ENCODE measurements at regions not wholly inside any gene's neighbourhood (a gene's known extent, or its start where the extent isn't known, plus 50 kb on each side); places are given as distances from the start of the nearest gene placed in this dataset.
"Not testable (repeated sequence)": the region's sequence is repeated elsewhere in the genome, so short reads cannot be mapped to it uniquely, and the experiment has no call there.

DNA sequence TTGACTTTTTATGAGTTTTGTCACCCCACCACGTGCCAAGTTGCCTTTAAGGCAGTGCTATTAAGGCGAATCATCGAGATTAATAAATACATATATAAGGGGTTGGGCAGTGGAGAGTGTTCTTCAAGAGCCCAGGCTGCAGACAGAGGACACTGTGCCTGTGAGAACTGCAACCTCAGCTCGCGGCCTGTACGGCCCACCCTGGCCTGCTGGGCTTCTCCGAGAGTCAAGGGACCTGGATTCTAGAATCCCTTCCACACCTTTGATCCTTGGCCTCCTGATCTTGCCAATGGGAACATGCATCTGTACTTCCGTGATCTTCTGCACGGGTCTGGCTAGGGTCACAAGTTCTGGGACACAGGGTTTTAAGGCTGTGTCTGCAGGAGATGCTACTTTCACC, 54.5 kb downstream of the IRX5 start:
- ATAC-seq = no peak

DNA sequence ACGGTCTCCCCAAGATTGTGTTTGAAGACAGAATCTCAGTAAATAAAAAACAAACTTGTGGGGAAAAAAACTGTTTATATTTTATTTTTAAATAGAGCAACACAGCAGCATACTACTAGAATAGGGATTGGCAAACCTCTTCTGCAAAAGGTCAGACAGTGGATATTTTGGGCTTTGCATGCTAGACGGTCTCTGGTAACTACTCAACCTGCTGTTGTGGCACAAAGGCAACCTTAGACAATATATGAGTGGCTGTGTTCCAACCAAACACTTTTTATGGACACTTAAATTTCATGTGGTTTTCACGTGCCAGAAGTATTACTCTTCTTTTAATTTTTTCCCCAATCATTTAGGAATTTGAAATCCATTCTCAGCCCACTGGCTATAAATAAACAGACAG, 55.0 kb downstream of the IRX5 start:
- no peak for ATAC-seq

DNA sequence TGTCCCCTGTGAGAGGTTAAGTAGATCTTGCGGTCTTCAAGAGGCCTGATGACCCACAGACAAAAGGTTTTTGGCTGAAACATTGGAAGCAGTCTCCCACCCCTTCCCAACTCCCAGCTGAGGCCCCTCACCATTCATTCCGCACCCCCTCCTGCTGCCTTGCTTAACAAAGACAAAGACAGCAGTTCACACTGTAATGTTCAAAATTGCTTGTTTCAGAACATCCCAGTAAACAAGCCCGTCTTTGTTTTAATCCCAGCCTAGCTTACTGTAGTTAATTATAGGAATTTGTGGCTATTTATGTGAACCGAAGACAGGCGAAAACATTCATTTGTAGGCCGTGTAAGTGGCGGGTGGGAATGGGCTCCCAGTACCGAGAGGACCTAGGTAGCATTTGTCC, 55.7 kb downstream of the IRX5 start:
- no peak for ATAC-seq

DNA sequence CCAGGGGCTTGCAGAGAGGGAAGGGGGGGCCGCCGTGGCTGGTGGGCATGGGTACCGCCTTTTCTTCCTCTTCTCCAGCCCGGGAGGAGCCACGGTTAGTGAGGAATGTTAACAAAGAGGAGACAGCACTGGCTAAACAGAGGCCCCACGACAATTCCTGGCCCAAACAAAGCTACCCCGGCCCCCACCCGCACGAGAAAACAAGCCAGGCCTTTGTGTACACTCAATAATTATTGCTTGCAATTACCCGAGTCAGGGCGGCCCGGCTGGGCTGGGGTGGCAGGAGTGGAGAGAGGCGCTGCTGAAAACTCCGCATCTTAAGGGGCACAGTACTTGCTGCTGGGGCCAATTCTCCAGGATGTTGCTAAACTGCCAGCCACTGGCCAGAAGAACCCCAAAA, 56.4 kb downstream of the IRX5 start:
- ATAC-seq = no peak

DNA sequence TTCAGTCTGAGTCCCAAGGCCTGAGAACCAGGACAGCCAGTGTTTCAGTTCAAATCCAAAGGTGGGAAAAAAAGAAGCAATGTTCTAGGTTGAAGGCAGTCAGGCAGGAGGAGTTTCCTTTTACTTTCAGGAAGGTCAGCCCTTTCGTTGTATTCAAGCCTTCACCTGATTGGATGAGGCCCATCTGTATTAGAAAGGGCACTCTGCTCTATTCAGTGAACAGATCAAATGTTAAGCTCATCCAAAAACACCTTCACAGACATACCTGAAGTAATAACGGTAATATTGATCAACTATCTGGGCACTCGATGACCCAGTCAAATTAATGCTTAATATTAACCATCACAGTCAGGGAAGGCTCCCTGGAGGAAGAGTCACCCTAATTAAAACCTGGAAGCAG, 60.9 kb downstream of the IRX5 start:
- no peak for ATAC-seq

DNA sequence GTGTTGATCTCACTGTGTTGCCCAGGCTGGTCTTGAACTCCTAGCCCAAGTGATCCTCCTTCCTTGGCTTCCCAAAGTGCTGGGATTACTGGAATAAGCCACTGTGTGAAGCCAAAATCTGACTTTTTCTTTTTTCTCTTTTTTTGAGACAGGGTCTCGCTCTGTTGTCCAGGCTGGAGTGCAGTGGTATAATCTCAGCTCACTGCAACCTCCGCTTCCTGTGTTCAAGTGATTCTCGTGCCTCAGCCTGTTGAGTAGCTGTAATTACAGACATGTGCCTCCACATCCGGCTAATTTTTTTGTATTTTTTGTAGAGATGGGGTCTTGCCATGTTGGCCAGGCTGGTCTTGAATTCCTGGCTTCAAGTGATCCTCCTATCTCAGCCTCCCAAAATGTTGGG, 61.3 kb downstream of the IRX5 start:
- ATAC-seq = not testable (repeated sequence)

DNA sequence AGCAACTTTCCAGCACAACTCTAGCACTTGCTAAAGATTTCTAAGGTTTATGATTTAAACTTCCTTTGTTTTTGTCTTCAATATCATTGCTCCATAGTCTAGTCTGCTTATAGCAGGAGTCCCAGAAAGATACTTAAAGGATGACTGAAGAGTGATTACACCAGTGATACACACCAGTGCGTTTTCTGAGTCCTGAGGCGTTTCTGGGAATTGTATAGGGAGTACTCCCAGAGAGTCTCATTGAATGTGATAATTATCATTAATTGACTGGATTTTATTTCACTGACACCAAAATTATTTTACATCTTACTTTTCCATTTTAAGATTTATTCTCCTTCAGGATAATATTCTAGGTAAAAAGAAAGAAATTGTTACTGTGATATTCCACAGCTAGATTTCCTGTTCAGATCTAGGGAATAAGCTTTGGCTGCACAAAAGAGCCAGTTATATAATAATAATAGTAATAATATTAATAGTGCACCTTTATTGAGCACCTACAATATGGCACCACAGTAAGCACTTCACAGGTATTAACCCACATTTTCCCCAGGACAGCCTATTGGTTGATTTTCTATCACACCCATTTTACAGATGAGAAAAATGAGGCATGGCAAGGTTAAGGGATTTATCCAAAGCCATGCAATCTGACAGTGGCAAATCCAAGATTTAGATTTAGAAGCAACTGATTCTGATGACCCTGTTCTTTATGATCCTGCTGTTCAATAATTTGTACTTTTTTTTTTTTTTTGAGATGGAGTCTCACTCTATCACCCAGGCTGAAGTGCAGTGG, 62.6 kb downstream of the IRX5 start:
- no peak for ATAC-seq

DNA sequence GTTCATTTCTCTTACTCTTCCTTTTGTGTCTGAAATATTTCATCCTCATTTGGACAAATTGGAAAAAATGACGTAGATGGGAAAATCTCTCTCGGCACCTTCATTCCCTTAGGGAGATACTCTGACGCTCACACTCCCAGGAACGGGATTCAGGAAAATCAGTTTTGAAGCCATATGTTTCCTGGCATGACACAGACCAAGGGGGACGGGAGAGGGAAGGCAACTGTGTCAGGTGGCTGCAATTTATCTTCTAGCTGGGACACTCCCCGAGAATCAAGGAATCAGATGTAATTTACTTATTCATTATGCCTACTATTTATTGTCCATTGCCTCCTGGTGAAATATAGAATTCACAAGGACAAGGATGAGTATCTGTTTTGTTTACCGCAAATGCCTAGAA, 65.5 kb downstream of the IRX5 start:
- ATAC-seq = no peak

DNA sequence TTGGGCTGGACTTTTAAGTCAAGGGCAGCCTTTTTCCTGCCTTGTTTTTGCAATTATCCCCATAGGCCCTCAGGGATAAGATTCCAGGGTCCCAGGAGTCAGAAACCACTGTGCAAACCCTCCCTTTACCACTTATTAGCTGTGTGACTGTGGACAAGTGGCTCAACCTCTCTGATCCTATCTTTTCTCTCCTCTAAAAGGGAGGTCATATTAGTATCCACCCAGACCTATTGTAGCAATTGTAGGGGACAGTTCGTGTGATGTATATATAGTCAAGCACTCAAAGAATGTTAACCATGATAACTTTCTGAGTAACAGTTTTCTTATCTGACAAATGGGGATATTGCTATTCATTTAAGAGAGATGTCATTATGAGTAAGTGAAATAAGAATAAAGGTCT, 68.2 kb downstream of the IRX5 start:
- no peak for ATAC-seq

DNA sequence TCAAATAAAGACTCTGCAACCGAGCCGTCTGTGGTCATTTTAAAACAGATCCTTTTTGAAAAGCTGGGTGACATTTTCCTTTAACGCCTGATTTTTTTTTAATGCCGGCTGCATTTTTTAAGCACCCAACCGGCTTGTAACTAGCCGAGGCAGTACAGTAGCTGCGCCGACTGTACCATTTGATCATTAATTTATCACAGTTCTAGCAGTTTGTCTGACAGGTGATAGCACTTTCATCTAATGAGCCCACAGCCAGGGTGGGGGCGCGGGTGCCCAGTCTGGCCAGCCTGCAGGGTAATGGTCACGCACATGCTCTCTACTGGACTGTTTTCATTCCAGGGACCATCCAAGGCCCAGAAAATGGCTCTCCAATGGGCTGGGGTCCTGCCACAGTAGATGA, 68.8 kb downstream of the IRX5 start:
- ATAC-seq = no peak

DNA sequence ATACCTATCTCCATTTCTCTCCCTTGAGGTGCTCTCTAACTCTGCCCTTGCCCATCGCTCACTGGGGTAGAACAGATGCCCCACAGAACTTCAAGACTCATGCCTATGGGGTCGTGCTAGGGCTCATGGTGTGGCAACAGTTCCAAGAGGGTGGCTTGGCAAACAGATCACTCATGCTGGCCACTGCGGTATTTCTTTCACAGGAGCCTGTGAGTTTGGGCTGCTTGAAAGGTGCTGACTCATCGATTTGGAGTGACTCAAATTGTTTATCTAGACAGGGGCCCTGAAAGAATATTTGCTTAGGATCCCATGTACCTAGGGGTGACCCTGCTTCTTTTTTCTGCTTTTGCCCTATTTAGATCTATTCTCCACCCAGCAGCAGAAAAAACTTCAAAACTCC, 69.9 kb downstream of the IRX5 start:
- no peak for ATAC-seq

DNA sequence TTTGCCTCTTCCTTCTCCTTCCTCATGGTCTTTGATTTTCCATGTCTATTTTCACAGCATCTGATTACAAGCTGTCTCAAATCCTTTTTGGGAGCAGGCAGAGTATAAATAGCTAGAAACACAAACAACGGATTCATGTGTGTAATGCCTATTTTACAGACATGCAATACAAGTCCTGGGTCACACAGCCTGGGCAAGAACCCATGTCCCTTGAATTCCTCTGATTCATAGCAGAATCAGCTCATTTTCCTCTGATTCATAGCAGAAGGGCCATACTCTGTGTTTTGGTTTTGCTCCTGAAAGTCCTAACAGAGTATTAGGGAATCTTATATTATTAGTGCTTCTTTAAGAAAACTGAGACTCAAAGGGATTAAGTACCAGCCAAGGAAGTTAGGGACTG, 71.3 kb downstream of the IRX5 start:
- no peak for ATAC-seq

DNA sequence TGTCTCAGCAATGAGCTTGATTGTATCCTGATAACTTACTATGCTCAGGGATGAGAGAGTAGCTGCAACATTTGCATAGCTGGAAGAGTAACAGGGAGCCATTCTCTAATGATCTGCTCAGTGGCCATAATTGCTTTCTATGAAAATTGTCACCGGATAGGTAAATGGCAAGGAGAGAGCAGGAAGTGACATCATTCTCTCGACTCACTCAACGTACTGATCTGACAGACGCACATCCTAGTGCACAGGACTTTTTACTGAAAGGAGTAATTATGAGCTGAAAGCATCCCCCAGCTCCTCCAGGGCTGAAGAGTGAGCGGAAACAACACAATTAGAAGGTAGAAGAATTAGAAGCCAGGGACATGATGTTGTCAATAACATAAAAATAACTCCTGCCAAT, 71.8 kb downstream of the IRX5 start:
- ATAC-seq = no peak

DNA sequence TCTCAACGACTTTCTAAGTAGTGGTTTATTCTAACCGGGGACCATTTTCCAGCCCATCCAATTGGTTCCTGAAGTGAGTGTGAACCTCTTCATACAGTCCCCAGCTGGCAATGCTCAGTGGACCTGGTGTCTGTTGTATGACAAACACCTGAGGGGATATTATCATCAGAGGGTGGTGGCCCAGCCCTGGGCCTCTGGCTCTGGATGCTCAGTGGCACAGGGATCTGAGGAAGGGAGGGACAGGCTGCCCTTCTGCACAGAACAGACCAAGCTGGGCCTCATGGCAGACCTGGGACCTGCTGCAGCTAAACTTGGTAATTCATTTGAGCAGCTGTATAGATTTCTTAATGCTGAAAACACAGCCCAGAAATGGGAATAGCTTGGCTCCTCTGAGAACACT, 72.6 kb downstream of the IRX5 start:
- ATAC-seq = no peak

DNA sequence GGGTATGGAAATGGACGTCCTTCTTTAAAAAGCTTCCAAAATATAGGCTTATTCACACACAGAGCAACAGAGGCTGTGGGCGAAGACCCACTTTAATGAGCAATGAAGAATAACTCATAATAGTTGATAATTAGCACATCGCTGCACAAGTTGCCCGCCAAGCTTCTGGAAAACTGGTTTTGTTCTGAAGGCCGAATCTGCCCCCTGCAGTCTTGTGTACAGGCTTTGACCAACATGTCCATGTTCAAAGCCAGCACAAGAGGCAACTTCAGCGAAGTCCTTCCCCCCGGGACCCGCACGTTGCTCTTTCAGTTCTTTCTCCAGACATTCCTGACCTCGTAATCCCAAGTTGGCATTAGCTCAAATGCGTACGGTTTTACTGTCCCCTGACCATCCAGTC, 73.3 kb downstream of the IRX5 start:
- no peak for ATAC-seq

DNA sequence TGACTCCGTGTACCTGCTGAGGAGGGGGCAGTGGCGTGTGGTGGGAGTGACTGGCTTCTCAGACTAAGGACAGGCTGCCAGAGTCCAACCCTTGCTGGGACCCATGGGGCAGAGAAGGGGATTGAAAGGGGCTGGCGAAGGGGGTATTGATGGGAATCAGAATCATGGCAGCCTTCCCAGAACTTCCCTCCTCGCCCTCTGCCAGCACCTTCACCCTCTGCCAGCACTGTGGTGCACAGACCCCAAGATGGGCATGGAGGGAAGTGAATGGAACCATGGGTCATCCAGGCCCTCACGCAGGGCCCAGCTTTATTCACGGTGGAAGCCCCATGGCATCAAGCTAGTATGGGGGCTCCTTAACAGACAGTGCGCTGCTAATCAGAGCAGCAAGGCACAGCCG, 76.8 kb downstream of the IRX5 start:
- no peak for ATAC-seq

DNA sequence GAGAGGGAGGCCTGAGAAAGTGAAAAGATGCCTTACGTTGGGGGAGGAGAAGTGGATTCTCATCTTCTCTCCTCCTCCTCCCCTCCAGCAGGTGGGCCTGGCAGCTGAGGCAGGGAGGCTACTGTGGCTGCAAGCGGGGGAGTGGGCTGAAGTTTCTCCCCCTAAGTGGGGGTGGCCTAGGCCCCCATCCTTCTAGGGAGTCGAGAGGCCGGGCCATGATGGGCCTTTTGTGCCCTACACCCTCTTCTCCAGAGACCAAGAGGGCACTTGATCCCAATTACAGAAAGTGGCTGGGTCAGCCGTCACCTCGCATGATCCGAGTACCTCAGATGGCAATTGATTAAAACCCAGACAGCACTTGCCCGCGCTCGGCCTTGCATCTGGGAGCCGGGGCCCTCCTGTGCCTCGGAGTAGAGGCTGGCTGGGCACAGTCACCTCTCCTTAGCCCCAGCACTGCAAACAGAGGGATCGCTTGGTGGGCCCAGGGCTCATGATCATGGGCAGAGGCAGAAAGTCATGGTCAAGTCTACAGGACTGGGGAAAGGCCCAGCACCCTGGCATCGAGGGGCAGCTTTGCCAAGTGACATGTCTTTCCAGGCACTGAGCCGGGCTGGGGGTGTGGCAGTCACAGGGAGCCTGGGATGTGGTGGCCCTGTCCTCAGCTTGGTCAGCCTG, 78.3 kb downstream of the IRX5 start:
- ATAC-seq = no peak

DNA sequence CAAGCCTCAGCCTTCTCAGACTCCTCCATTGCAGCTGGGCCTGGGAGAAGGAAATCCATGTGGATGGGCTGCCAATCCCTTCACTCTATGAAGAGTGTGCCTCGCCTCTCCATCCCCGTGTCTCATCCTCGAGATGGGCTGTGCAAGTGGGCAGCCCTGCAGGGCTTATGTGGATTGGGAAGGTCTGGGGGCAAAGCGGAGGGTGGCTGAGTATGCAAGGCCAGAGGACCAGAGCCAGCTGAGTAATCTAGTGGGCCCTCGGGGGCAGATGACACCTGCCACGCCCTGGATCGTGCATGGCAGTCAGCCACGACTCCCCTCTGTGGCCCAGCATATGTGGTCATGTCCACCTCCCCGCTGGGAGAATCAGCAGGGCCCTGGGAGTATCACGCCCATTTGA, 78.9 kb downstream of the IRX5 start:
- ATAC-seq = no peak

DNA sequence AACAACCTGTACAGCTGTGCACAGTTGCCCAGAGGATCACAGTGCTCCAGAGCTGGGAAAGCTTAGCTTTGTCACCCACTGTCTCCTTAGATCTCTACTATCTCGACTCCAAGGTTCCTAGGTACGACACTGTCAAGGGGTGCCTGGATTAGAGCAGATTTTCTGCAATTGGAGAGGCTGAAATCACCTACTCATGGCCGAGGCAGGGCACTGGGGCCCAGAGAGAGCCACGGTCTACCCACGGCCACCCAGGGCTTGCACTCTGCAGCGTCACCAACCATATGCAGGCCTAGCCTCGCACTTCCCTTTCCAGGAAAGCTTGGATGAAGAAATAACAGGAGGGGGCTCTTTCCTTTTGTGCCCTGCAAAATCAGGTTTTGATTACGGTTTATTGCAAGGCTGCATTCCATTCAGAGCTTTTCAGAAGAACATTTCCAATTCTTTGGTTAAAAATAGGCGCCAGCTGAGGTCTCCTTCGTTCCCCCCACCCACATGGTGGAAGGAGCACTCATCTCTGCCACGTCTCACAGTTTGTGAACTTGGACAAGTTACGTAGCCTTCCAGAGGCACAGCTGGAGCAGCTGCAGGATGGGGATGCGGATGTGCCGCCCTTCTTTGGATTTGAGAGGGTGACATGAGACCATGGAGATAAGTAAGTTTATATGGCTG, 80.0 kb downstream of the IRX5 start:
- ATAC-seq = no peak

DNA sequence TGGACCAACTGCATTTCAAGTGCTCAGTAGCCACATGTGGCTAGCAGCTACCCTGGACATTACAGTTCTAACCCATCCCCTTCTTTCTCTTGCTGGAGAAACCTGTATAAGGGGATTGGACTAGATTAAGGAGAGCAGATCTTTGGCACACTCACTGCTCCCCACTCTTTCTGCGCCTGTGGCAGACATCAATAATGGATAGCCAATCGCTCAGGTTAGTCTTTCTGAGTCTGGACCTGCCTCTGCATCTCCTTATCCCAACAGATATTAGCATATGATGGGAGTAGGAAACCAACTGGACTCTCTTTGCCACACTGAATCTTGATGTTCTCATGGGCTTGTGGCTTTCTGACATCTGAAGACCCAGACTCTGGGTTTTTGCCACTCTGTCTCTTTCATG, 81.7 kb downstream of the IRX5 start:
- ATAC-seq = no peak

DNA sequence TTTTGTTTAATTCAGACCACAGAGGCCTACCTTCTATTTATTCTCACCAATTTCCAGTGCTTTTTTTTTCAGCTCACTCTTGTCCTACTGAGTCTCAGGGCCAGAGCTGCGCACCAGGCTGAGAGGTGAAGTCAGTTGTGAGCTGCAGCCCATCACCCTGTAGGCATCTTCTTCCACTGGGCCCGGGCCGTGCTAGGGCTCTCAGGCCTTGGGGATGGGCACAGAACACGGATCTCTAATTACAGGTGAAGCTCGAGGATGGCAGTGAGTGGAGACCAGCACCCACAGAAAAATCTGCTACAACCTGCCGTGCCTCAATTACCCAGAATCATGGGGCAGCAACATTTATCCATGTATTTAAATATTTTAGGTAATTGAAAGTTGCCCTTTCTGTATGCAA, 82.1 kb downstream of the IRX5 start:
- no peak for ATAC-seq

DNA sequence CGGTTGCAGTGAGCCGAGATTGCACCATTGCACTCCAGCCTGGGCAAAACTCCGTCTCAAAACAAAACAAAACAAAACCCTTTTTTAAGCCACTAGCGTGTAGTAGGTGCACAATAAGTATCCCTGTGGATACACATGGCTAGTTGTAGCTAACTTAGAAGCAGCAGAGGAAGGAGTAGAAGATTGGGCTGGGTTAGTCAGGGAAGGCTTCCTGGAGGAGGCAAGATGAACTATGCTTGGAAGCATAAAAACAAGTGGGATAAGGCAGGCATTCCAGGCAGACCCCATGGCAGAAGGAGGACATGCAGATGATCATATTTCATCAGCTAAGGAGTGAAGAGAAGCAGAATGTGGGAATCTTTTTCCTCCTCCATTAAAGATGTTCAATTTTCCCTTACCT, 83.4 kb downstream of the IRX5 start:
- no peak for ATAC-seq

DNA sequence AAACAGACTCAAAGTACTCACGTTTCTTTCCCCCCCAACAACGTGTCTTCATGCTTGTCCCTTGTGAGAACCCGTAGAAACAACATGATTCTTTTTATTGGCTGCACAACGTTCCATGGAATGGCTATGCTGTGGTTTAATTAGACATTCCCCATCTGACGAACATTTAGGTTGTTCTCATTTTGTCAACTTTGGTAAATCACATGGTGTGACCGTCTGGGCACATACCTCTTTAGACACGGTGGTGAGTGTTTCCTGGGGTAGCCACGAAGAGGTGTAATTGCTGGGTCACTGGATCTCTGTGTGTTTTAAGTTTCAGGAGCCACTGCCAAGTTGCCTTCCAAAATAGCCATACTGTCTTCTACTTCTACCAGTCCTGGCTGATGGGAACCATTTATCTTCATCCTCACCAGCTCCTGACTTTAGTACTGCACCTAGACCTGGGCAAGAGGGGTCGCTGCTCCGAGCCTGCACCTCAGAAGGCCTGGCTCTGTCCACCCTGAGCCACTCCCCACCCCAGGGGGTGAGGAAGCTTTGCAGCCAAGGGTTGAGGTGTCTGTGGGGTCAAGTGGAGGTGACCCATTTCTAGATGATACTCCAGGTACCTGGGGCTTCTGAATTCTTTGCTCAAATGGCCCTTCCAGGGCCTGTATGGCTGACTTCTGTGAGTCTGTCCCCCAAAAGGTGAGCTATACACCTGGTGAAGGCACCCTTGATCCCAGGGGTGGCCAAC, 84.7 kb downstream of the IRX5 start:
- ATAC-seq = no peak

Measured in esophagus mucosa (tissue), 1 donor.